CD14-positive monocyte (primary cell): ENCODE measurements at regions not wholly inside any gene's neighbourhood (a gene's known extent, or its start where the extent isn't known, plus 50 kb on each side); places are given as distances from the start of the nearest gene placed in this dataset.
"Not testable (repeated sequence)": the region's sequence is repeated elsewhere in the genome, so short reads cannot be mapped to it uniquely, and the experiment has no call there.

ENCODE experiments used
- DNase-seq, 3 donors: peaks; one replicate each; pipeline ENCODE4 v3.0.0-alpha.2; 2011 to 2022
- H2AFZ ChIP-seq: 2 replicates; pipeline ENCODE4 v1.6.0; 2012; ENCODE audit warnings: mild to moderate bottlenecking, low read depth, low read length, inconsistent platforms; ENCODE audit not compliant: insufficient read depth, poor library complexity, severe bottlenecking
- H3K27ac ChIP-seq, 2 donors: 1 replicate in 1 of 2; 2 replicates in 1 of 2; pipeline ENCODE4 v1.5.1; 2012 to 2013; ENCODE audit warnings: low read length in 2 of 2, control low read depth in 1 of 2, inconsistent platforms in 1 of 2, low read depth in 1 of 2, mild to moderate bottlenecking in 1 of 2
- H3K27me3 ChIP-seq, 2 donors: one replicate each; pipeline versions ENCODE4 v1.6.0 to v1.6.1; 2011 to 2013; ENCODE audit warnings: low read length in 2 of 2; ENCODE audit not compliant: control insufficient read depth in 2 of 2, insufficient read depth in 2 of 2
- H3K36me3 ChIP-seq, 2 donors: replicated peaks in 1 of 2; 1 replicate in 1 of 2; 2 replicates in 1 of 2; pipeline versions ENCODE4 v1.5.1 to v1.6.1; 2012 to 2013; ENCODE audit warnings: low read length in 2 of 2, control low read depth in 1 of 2, inconsistent platforms in 1 of 2, mild to moderate bottlenecking in 1 of 2; ENCODE audit not compliant: insufficient read depth in 2 of 2, control insufficient read depth in 1 of 2
- H3K4me1 ChIP-seq, 2 donors: 1 replicate in 1 of 2; 2 replicates in 1 of 2; pipeline versions ENCODE4 v1.5.1 to v1.6.1; 2012 to 2013; ENCODE audit warnings: low read length in 2 of 2, control low read depth in 1 of 2, inconsistent platforms in 1 of 2, mild to moderate bottlenecking in 1 of 2, moderate library complexity in 1 of 2; ENCODE audit not compliant: insufficient read depth in 2 of 2, control insufficient read depth in 1 of 2
- H3K4me2 ChIP-seq: replicated peaks from 2 replicates; pipeline ENCODE3; 2012; ENCODE audit warnings: low read length, moderate library complexity, mild to moderate bottlenecking; ENCODE audit not compliant: poor library complexity, severe bottlenecking; ENCODE audit errors: extremely low read depth
- H3K4me3 ChIP-seq, 3 experiments: fragments of 200-600 bp in 1 of 3; sonication (generic) in 1 of 3; replicated peaks in 1 of 3; 1 replicate in 2 of 3; 2 replicates in 1 of 3; pipeline ENCODE4 v1.5.1; 2011 to 2013; ENCODE audit warnings: low read length in 3 of 3, mild to moderate bottlenecking in 3 of 3, control low read depth in 2 of 3, low read depth in 2 of 3, inconsistent platforms in 1 of 3, moderate library complexity in 1 of 3
- H3K79me2 ChIP-seq: 2 replicates; pipeline ENCODE4 v1.6.0; 2012; ENCODE audit warnings: mild to moderate bottlenecking, control low read depth, inconsistent platforms, low read length, moderate library complexity; ENCODE audit not compliant: insufficient read depth
- H3K9ac ChIP-seq: 2 replicates; pipeline ENCODE4 v1.6.0; 2017; ENCODE audit warnings: low read length, mild to moderate bottlenecking; ENCODE audit not compliant: insufficient read depth, poor library complexity, severe bottlenecking
- H3K9me3 ChIP-seq, 2 donors: replicated peaks in 1 of 2; 1 replicate in 1 of 2; 2 replicates in 1 of 2; pipeline versions ENCODE4 v1.5.1 to v1.6.1; 2012 to 2013; ENCODE audit warnings: low read length in 2 of 2, control low read depth in 1 of 2; ENCODE audit not compliant: control insufficient read depth in 1 of 2, insufficient read depth in 1 of 2
- H4K20me1 ChIP-seq: 2 replicates; pipeline ENCODE4 v1.6.0; 2012; ENCODE audit warnings: mild to moderate bottlenecking, low read length, control low read depth, moderate library complexity; ENCODE audit not compliant: insufficient read depth
- H3K27ac Mint-ChIP-seq, 7 donors: one replicate each; pipeline ENCODE4 v1.8.0; 2020; ENCODE audit warnings: mild to moderate bottlenecking in 7 of 7, mixed read lengths in 7 of 7, moderate library complexity in 6 of 7, inconsistent platforms in 2 of 7
- H3K27me3 Mint-ChIP-seq, 3 donors: one replicate each; pipeline ENCODE4 v1.8.0; 2021 to 2022; ENCODE audit warnings: low read depth in 3 of 3, mild to moderate bottlenecking in 3 of 3, mixed read lengths in 3 of 3, moderate library complexity in 3 of 3, inconsistent platforms in 1 of 3
- H3K36me3 Mint-ChIP-seq, 2 donors: one replicate each; pipeline ENCODE4 v1.8.0; 2020; ENCODE audit warnings: mixed read lengths in 2 of 2, inconsistent platforms in 1 of 2, mild to moderate bottlenecking in 1 of 2
- H3K4me1 Mint-ChIP-seq: one replicate; pipeline ENCODE4 v1.8.0; 2020; ENCODE audit warnings: mild to moderate bottlenecking, mixed read lengths
- H3K4me3 Mint-ChIP-seq, 2 donors: one replicate each; pipeline ENCODE4 v1.8.0; 2020; ENCODE audit warnings: mild to moderate bottlenecking in 2 of 2, mixed read lengths in 2 of 2, moderate library complexity in 1 of 2
- H3K9me3 Mint-ChIP-seq, 7 donors: one replicate each; pipeline ENCODE4 v1.8.0; 2020 to 2022; ENCODE audit warnings: mixed read lengths in 7 of 7, mild to moderate bottlenecking in 6 of 7, moderate library complexity in 6 of 7, inconsistent platforms in 2 of 7
- WGBS: methylation state at CpG from one replicate; pipeline ENCODE4 v1.1.5; 2013; ENCODE audit warnings: missing lambda C conversion rate; ENCODE audit not compliant: insufficient coverage; 5-methylcytosine and 5-hydroxymethylcytosine counted together
- intact Hi-C, 2 donors: fragments of 100-400 bp; cut with micrococcal nuclease; formaldehyde crosslinking; loops; one replicate each; pipeline versions ENCODE4 v1.15.0 to v1.15.1; 2023
- TF ChIP-seq, protein P1 (sequence below): fragments of 200-600 bp; IDR thresholded peaks from one replicate; pipeline ENCODE4 v1.8.0; 2022; ENCODE audit warnings: antibody characterized with exemption, mild to moderate bottlenecking

GRCh38 chr20:28616354-28616753 lies 2641.1 kb upstream of the DEFB115 start:
- peaks cover 23 to 41% (median 30%) of the 10 kb centered on the region in 7 donors for H3K9me3 Mint-ChIP-seq
- H3K9me3 ChIP-seq = peaks cover 17 to 48% of the 10 kb centered on the region in 2 donors
- no peak overlapping the region for H3K27ac Mint-ChIP-seq
- no peak overlapping the region for H3K4me3 Mint-ChIP-seq
- H4K20me1 ChIP-seq = no peaks in the 10 kb centered on the region
- H3K9ac ChIP-seq = no peak overlapping the region
- H3K36me3 Mint-ChIP-seq = no peaks in the 10 kb centered on the region
- intact Hi-C loops = no loop called here
- TF ChIP-seq, protein P1, sequence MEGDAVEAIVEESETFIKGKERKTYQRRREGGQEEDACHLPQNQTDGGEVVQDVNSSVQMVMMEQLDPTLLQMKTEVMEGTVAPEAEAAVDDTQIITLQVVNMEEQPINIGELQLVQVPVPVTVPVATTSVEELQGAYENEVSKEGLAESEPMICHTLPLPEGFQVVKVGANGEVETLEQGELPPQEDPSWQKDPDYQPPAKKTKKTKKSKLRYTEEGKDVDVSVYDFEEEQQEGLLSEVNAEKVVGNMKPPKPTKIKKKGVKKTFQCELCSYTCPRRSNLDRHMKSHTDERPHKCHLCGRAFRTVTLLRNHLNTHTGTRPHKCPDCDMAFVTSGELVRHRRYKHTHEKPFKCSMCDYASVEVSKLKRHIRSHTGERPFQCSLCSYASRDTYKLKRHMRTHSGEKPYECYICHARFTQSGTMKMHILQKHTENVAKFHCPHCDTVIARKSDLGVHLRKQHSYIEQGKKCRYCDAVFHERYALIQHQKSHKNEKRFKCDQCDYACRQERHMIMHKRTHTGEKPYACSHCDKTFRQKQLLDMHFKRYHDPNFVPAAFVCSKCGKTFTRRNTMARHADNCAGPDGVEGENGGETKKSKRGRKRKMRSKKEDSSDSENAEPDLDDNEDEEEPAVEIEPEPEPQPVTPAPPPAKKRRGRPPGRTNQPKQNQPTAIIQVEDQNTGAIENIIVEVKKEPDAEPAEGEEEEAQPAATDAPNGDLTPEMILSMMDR = no peak
- peaks cover 0 to 1% (median 0%) of the 10 kb centered on the region in 3 donors for H3K27me3 Mint-ChIP-seq
- H3K36me3 ChIP-seq = no peaks in the 10 kb centered on the region
- WGBS = 67% methylated on average over 1 of the region's 1 CpG
- no peak overlapping the region for H3K4me3 ChIP-seq
- H3K4me1 ChIP-seq = no peaks in the 10 kb centered on the region
- H2AFZ ChIP-seq = no peak overlapping the region
- H3K4me1 Mint-ChIP-seq = no peaks in the 10 kb centered on the region
- no peak for DNase-seq
- no peak overlapping the region for H3K27ac ChIP-seq
- no peaks in the 10 kb centered on the region for H3K79me2 ChIP-seq
- H3K27me3 ChIP-seq = no peaks in the 10 kb centered on the region
- no peak overlapping the region for H3K4me2 ChIP-seq

- peaks cover 22 to 44% (median 32%) of the 10 kb centered on the region in 7 donors for H3K9me3 Mint-ChIP-seq
- WGBS = 86% methylated on average over 19 of the region's 20 CpGs
- DNase-seq = peak in 1 of 3 donors; percentile 2
These were observed 2637.4 kb upstream of the DEFB115 start for GRCh38 chr20:28619956-28620651.

GRCh38 chr20:28625112-28625511 lies 2632.4 kb upstream of the DEFB115 start:
- H3K4me2 ChIP-seq, DNase-seq, H3K36me3 ChIP-seq, H3K4me1 ChIP-seq, H3K27ac Mint-ChIP-seq, H2AFZ ChIP-seq, H3K27me3 ChIP-seq, H3K79me2 ChIP-seq, intact Hi-C loops, H3K4me1 Mint-ChIP-seq, H3K4me3 Mint-ChIP-seq, H3K9ac ChIP-seq, H4K20me1 ChIP-seq, H3K27ac ChIP-seq, H3K27me3 Mint-ChIP-seq, H3K4me3 ChIP-seq, H3K36me3 Mint-ChIP-seq: not testable (repeated sequence)
- WGBS = 100% methylated on average over 1 of the region's 2 CpGs
- peaks cover 10 to 28% of the 10 kb centered on the region in 2 donors for H3K9me3 ChIP-seq
- H3K9me3 Mint-ChIP-seq = peaks cover 13 to 34% (median 18%) of the 10 kb centered on the region in 7 donors

More at GRCh38 chr20:28619956-28620651, 2637.4 kb upstream of the DEFB115 start:
- H3K27ac ChIP-seq, intact Hi-C loops, H3K4me2 ChIP-seq, H3K4me3 Mint-ChIP-seq, H3K4me1 ChIP-seq, H2AFZ ChIP-seq, H3K36me3 Mint-ChIP-seq, H3K36me3 ChIP-seq, H3K27me3 ChIP-seq, H3K4me1 Mint-ChIP-seq, H3K79me2 ChIP-seq, H3K27me3 Mint-ChIP-seq, H4K20me1 ChIP-seq, H3K9ac ChIP-seq, H3K4me3 ChIP-seq: not testable (repeated sequence)
- H3K9me3 ChIP-seq = peaks cover 16 to 41% of the 10 kb centered on the region in 2 donors
- peak overlapping the region in 1 of 7 donors; percentile 53 for H3K27ac Mint-ChIP-seq

DNA sequence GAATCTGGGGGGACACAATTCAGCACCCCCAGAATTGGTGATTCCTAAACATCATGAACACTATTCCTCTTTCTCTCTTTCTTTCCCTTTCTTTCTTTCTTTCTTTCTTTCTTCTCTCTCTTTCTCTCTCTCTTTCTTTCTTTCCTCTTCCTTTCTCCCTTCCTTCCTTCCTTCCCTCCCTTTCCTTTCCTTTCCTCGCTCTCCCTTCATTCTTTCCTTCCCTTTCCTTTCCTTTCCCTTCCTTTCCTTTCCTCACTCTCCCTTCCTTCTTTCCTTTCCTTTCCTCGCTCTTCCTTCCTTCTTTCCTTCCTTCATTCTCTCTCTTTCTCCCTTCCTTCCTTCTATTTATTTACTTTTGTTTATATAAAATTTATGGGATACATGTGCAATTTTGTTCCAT lies 2616.6 kb upstream of the DEFB115 start:
- H3K27me3 ChIP-seq, H3K27me3 Mint-ChIP-seq, H3K36me3 ChIP-seq, H3K9ac ChIP-seq, H4K20me1 ChIP-seq, H3K4me1 Mint-ChIP-seq, H3K4me2 ChIP-seq, H3K36me3 Mint-ChIP-seq, H3K79me2 ChIP-seq, H3K27ac ChIP-seq, H3K4me1 ChIP-seq, DNase-seq, H3K4me3 ChIP-seq, H2AFZ ChIP-seq, H3K4me3 Mint-ChIP-seq, intact Hi-C loops, H3K27ac Mint-ChIP-seq: not testable (repeated sequence)
- H3K9me3 ChIP-seq = peaks cover 6 to 32% of the 10 kb centered on the region in 2 donors
- H3K9me3 Mint-ChIP-seq = peaks cover 7 to 24% (median 19%) of the 10 kb centered on the region in 7 donors
- 51% methylated on average over 2 of the region's 2 CpGs for WGBS
